ENCODE measurements at regions not wholly inside any gene's neighbourhood (a gene's known extent, or its start where the extent isn't known, plus 50 kb on each side); places are given as distances from the start of the nearest gene placed in this dataset.

DNA sequence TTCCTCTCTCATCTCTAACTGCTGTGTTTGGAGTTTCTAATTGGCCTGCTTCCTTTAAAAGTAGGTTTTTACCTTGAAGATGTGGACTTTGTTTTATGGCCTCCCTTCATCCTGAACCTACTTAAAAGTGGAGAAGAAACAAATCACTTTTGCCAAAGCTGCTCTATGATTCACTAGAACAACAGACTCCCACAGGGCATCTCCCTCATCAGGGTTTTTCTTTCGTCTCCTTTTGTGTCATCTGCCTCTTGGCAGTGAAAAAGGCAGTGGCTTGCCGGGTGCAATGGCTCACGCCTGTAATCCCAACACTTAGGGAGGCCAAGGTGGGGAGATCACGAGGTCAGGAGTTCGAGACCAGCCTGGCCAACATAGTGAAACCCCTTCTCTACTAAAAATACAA is 186.6 kb upstream of the MTNR1B start:
- dilution Hi-C loops (cut with MboI; ENCODE audit: extremely low pct_ligation_motif_present, low sequenced_read_pairs) = no loop called here
- Histone ChIP-seq H3K9me3 (ENCODE audit: control insufficient read depth, low read depth, low read length) (no peaks in the 10 kb centered on the region), H3K4me3 (ENCODE audit: control insufficient read depth in 2 of 3, extremely low read depth in 1 of 3, insufficient read depth in 2 of 3, low read depth in 1 of 3, low read length in 3 of 3) (no peak overlapping the region), H3K9me1 (ENCODE audit: control insufficient read depth, extremely low read depth, insufficient read depth, low read length) (no peaks in the 10 kb centered on the region), H2AFZ (ENCODE audit: control insufficient read depth, low read length) (no peak overlapping the region), H3K4me2 (ENCODE audit: control insufficient read depth, extremely low read depth, insufficient read depth, low read depth, low read length) (no peak overlapping the region), H3K9ac (ENCODE audit: control insufficient read depth, extremely low read depth, insufficient read depth, low read length) (no peak overlapping the region), H3K36me3 (ENCODE audit: control insufficient read depth in 2 of 2, extremely low read depth in 1 of 2, insufficient read depth in 2 of 2, low read length in 2 of 2) (no peaks in the 10 kb centered on the region), H3K79me2 (ENCODE audit: control insufficient read depth, insufficient read depth, low read length) (no peaks in the 10 kb centered on the region), H3K4me1 (ENCODE audit: control insufficient read depth, extremely low read depth, insufficient read depth, low read length) (no peaks in the 10 kb centered on the region), H3K27me3 (ENCODE audit: control insufficient read depth, extremely low read depth, insufficient read depth, low read length) (no peaks in the 10 kb centered on the region), H4K20me1 (ENCODE audit: control insufficient read depth, extremely low read depth, insufficient read depth, low read length) (no peaks in the 10 kb centered on the region), H3K27ac (ENCODE audit: control insufficient read depth, insufficient read depth, low read length) (no peak overlapping the region)
- FAIRE-seq = no peak
- no peak for DNase-seq (ENCODE audit: low read depth, low spot score)
- TF ChIP-seq, protein P1, sequence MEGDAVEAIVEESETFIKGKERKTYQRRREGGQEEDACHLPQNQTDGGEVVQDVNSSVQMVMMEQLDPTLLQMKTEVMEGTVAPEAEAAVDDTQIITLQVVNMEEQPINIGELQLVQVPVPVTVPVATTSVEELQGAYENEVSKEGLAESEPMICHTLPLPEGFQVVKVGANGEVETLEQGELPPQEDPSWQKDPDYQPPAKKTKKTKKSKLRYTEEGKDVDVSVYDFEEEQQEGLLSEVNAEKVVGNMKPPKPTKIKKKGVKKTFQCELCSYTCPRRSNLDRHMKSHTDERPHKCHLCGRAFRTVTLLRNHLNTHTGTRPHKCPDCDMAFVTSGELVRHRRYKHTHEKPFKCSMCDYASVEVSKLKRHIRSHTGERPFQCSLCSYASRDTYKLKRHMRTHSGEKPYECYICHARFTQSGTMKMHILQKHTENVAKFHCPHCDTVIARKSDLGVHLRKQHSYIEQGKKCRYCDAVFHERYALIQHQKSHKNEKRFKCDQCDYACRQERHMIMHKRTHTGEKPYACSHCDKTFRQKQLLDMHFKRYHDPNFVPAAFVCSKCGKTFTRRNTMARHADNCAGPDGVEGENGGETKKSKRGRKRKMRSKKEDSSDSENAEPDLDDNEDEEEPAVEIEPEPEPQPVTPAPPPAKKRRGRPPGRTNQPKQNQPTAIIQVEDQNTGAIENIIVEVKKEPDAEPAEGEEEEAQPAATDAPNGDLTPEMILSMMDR (optimal IDR thresholded peaks at IDR 0.05 in 1 of 3, IDR thresholded peaks at IDR 0.05 in 1 of 3, conservative IDR thresholded peaks at IDR 0.05 in 1 of 3; ENCODE audit: extremely low read depth in 1 of 3, insufficient read depth in 2 of 3, low read length in 3 of 3) = no peak
- TF ChIP-seq EZH2 (IDR thresholded peaks at IDR 0.05; ENCODE audit: low read length) = no peak

DNA sequence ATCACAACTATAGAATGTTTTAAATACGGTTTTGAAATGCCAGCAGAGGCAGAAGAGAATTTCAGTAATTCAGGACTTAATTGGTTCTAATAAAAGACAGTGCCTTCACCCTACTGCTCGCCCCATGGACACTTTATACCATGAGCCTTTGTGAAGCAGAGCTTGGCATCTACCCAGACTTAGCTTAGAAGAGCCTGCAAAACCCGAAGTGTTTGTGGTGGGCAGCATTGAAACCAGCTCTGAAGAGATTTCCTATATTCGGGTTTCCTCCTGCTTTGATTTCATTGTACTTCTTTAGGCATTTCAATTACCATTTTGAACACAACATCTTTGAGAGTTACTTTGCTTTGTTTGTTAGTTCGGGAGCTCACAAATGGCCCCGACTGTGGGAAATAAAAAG is 185.1 kb upstream of the MTNR1B start:
- Histone ChIP-seq H3K36me3 (ENCODE audit: control insufficient read depth in 2 of 2, extremely low read depth in 1 of 2, insufficient read depth in 2 of 2, low read length in 2 of 2) (no peaks in the 10 kb centered on the region), H3K4me2 (ENCODE audit: control insufficient read depth, extremely low read depth, insufficient read depth, low read depth, low read length) (no peak overlapping the region), H2AFZ (ENCODE audit: control insufficient read depth, low read length) (no peak overlapping the region), H3K27ac (ENCODE audit: control insufficient read depth, insufficient read depth, low read length) (no peak overlapping the region), H3K4me1 (ENCODE audit: control insufficient read depth, extremely low read depth, insufficient read depth, low read length) (no peaks in the 10 kb centered on the region), H4K20me1 (ENCODE audit: control insufficient read depth, extremely low read depth, insufficient read depth, low read length) (no peaks in the 10 kb centered on the region), H3K4me3 (ENCODE audit: control insufficient read depth in 2 of 3, extremely low read depth in 1 of 3, insufficient read depth in 2 of 3, low read depth in 1 of 3, low read length in 3 of 3) (no peak overlapping the region), H3K9me3 (ENCODE audit: control insufficient read depth, low read depth, low read length) (no peaks in the 10 kb centered on the region), H3K79me2 (ENCODE audit: control insufficient read depth, insufficient read depth, low read length) (no peaks in the 10 kb centered on the region), H3K9me1 (ENCODE audit: control insufficient read depth, extremely low read depth, insufficient read depth, low read length) (no peaks in the 10 kb centered on the region), H3K9ac (ENCODE audit: control insufficient read depth, extremely low read depth, insufficient read depth, low read length) (no peak overlapping the region), H3K27me3 (ENCODE audit: control insufficient read depth, extremely low read depth, insufficient read depth, low read length) (peaks cover 4% of the 10 kb centered on the region)
- DNase-seq (ENCODE audit: low read depth, low spot score) = no peak
- FAIRE-seq = no peak
- dilution Hi-C loops (cut with MboI; ENCODE audit: extremely low pct_ligation_motif_present, low sequenced_read_pairs) = no loop called here
- TF ChIP-seq, protein P1 (optimal IDR thresholded peaks at IDR 0.05 in 1 of 3, IDR thresholded peaks at IDR 0.05 in 1 of 3, conservative IDR thresholded peaks at IDR 0.05 in 1 of 3; ENCODE audit: extremely low read depth in 1 of 3, insufficient read depth in 2 of 3, low read length in 3 of 3) = no peak
- TF ChIP-seq EZH2 (IDR thresholded peaks at IDR 0.05; ENCODE audit: low read length) = no peak

Data from keratinocyte (primary cell).